HG03432 (cell line): ENCODE measurements at regions not wholly inside any gene's neighbourhood (a gene's known extent, or its start where the extent isn't known, plus 50 kb on each side); places are given as distances from the start of the nearest gene placed in this dataset.

Source experiments
- ATAC-seq: cut with Tn5 transposase; IDR thresholded peaks from one replicate; pipeline ENCODE4 v1.9.1; 2021; ENCODE audit warnings: mild to moderate bottlenecking, moderate library complexity; ENCODE audit not compliant: unreplicated experiment

GRCh38 chr3:31213869-31214486 lies 318.7 kb upstream of the STT3B start:
- ATAC-seq: peak; percentile 86

DNA sequence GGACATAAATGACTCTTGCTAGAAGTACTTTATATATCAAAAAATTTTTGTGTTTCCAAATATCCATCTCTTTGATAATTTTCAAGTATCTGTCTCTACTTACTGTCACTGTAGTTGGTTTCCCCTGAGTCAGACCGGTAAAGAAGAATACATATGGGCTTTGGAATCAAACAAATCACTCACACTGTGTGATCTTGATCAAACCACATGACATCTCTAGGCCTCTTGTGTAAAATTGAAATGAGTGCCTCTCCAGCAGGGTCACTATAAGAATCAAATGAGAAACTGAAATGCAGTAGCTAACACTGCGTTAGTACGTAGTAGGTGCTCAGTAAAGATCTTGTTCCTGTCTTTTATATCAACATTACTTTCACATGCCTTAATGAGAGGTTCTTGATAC lies 314.6 kb upstream of the STT3B start:
- ATAC-seq: no peak

GRCh38 chr3:31219131-31219843 lies 313.4 kb upstream of the STT3B start:
- ATAC-seq: peak; percentile 68

DNA sequence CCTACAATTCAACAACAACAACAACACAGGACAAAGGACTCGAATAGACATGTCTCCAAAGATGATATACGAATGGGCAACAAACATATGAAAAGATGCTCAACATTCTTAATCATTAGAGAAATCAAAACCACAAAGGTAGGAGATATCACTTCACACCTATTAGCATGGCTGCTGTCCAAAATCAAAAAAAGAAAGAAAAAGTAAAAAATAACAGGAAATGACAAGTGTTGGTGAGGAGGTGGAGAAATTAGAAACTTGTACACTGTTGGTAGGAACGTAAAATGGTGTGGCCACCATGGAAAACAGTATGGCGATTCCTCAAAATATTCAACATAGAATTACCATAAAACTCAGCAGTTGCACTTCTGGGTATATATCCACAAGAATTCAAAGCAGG lies 312.3 kb upstream of the STT3B start:
- ATAC-seq: no peak

DNA sequence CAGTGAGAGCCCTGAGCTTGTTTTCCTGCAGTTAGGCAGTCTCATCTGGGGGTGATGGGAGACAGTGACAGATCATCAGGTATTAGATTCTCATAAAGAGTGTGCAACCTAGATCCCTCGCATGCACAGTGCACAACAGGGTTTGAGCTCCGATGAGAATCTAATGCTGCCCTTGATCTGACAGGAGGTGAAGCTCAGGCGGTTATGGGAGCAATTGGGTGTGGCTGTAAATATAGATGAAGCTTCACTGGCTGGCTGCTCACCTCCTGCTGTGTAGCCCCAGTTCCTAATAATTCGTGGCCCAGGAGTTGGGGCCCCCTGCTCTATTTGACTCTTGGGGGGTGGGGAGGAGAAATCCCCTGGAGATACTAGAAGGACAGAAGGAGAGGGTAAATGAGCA lies 309.4 kb upstream of the STT3B start:
- ATAC-seq: no peak

DNA sequence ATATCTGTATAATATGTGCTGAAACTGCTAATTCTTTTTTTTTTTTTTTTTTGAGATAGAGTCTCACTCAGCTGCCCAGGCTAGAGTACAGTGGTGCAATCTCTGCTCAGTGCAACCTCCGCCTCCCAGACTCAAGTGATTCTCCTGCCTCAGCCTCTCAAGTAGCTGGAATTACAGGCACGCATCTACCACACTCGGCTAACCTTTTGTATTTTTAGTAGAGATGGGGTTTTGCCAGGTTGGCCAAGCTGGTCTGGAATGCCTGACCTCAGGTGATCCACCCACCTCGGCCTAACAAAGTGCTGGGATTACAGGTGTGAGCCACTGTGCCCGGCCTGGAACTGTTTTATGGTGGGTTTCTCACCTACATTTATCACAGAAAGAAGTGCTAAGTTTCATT lies 307.8 kb upstream of the STT3B start:
- ATAC-seq: no peak

DNA sequence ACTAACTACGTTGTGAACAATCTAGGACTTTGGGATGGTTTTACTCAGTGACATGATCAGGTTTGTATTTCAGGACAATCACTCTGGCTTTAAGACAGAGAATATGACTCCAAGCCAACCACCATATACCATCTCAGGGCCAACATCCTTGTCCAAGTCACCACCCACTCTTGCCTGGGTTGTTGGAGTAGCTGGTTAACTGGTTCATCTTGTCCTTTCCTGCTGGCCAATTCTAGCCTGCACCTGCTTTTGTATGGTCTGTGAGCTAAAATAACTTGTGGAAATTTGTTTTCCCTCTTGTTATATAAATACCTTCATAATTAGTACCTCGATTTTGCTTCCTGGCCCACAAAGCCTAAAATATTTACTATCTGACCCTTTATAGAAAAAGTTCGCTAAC lies 306.8 kb upstream of the STT3B start:
- no peak for ATAC-seq

DNA sequence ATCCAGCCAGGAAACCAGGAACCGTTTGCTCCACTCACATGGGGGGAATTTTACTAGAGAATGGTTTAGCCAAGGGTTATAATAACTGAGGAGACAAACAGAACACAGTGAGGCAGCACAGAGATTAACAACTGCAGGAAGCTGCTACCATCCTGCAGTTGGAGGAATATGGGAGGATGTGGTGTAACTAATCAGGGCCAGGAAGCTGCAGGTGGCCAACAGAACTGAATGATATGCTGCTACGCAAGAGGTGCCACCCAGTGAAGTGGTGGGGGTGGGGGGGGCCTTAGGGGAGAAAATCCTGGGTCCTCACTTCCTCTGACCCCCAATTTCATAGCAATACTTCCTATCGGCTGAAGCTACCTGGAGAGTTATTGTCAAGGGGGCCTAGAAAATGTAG lies 306.4 kb upstream of the STT3B start:
- ATAC-seq: no peak

DNA sequence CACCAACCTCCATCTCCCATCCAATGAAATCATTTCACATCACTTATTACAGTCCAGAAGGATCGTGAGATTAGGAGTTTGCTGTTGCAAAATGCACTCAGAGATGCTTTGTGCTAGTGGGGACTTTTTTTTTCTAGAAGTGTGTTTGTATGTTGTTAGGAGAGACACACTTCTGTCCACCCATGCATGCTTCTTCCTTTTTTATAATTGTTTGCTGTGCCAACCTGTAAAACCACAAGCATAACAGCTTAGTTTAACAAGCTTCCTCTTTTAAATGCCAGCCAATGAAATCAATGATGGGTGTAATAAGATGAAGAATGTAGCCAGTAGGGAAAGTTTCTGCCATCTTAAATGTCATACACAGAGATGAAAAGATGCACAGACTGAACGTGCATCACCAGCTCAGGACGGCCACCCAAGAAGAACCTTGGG lies 305.6 kb upstream of the STT3B start:
- peak; percentile 45 for ATAC-seq

GRCh38 chr3:31230425-31231223 lies 302.1 kb upstream of the STT3B start:
- ATAC-seq: peak; percentile 42

GRCh38 chr3:31232055-31233025 lies 300.4 kb upstream of the STT3B start:
- peak; percentile 46 for ATAC-seq

GRCh38 chr3:31234145-31234544 lies 298.6 kb upstream of the STT3B start:
- ATAC-seq: no peak

DNA sequence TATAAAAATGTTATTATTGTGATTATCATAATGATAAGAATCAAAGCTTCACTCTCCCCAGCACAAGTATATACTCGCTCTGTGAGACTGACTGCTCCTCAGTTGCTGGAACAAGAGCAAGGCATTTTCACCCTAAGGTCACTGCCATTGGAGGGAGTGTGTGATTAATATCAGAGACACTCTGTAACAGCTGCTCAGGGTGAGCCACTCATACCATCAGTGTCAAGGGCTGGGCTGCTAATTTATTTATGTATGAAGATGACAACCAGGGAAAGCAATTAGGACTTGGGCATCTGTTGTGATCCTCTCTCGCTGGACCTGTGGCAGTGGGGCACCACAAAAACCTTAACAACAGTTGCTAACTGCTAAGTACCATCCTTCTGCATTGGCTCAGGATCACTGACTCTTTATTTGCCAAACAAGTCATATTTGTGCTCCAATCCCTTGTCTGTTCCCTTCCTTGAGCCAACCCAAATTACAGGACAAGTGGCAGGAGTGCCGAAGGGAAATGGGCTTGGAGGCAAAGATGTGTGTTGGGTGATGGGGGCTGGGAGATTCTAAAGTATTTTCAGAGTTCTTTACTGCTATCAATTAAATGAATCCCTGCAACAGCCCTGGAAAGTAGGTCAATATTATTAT lies 297.5 kb upstream of the STT3B start:
- no peak for ATAC-seq

GRCh38 chr3:31237887-31238286 lies 294.8 kb upstream of the STT3B start:
- no peak for ATAC-seq

- no peak for ATAC-seq
Measured at GRCh38 chr3:31240013-31240412, 292.7 kb upstream of the STT3B start.

DNA sequence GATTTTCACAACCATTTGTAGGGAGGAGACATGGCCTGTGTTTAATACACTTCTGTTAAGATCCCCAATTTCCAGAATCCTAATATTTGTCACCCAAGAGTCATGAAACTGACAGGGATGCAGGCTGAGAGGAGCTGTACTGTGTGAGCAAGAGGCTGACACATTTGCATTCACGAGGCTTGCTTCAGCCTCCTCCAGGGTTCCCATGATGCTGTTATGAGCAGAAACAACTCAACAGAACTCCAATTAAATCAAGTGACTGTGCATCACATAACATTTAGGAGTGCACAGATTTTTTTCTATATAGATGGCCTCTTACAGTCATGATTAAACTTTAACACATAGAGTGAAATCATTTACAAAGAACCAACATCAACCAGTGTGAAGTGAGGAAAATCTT lies 292.3 kb upstream of the STT3B start:
- ATAC-seq: peak; percentile 35

GRCh38 chr3:31240874-31241273 lies 291.9 kb upstream of the STT3B start:
- ATAC-seq: peak; percentile 39

DNA sequence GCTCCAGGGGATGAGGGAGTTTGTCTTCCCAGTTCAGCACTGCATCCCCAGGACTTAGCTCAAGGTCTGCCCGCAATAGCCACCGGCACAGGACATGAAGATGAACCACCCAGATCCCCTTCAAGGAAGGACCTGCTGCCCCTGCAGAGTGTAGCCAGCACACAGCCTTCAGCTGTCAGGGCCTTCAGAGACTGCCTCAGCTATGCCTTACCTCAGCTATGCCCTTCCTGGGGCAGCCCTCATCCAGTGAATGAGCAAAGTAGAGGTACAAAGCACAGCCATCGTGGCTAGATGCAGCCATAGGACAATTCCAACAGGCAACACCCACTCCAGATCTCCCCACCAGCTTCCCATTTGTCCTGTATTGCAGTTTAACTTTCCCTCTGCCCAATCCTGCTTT lies 291.2 kb upstream of the STT3B start:
- peak; percentile 27 for ATAC-seq

- peak; percentile 76 for ATAC-seq
Measured at GRCh38 chr3:31242026-31242960, 290.4 kb upstream of the STT3B start.
